ENCODE measurements at regions not wholly inside any gene's neighbourhood (a gene's known extent, or its start where the extent isn't known, plus 50 kb on each side); places are given as distances from the start of the nearest gene placed in this dataset.

- Histone ChIP-seq H3K27me3 (no peaks in the 10 kb centered on the region), H3K9me3 (no peaks in the 10 kb centered on the region), H3K36me3 (no peaks in the 10 kb centered on the region), H3K27ac (no peak overlapping the region), H3K4me3 (no peak overlapping the region), H3K4me1 (peaks cover 0 to 10% (median 0%) of the 10 kb centered on the region in 4 donors)
- WGBS, 2 donors, result 55 to 63% methylated on average over 3 of the region's 3 CpGs
- no peak for TF ChIP-seq CTCF (IDR thresholded peaks at IDR 0.05)
- TF ChIP-seq POLR2A (IDR thresholded peaks at IDR 0.05), result no peak
- no peak for TF ChIP-seq EP300 (IDR thresholded peaks at IDR 0.05)
- DNase-seq (ENCODE audit: low spot score in 2 of 2), result no peak
Measured at GRCh38 chr2:67669168-67669567, 272.0 kb downstream of the ETAA1 start.

GRCh38 chr2:67669766-67670165 lies 272.6 kb downstream of the ETAA1 start:
- no peaks in the 10 kb centered on the region for H3K36me3 ChIP-seq
- no peaks in the 10 kb centered on the region for H3K27me3 ChIP-seq
- H3K4me3 ChIP-seq, result no peak overlapping the region
- WGBS, 2 donors, result 26 to 40% methylated on average over 5 of the region's 5 CpGs
- no peaks in the 10 kb centered on the region for H3K9me3 ChIP-seq
- no peak overlapping the region for H3K27ac ChIP-seq
- peaks cover 0 to 10% (median 0%) of the 10 kb centered on the region in 4 donors for H3K4me1 ChIP-seq
- DNase-seq (ENCODE audit: low spot score in 2 of 2), result no peak
- TF ChIP-seq EP300 (IDR thresholded peaks at IDR 0.05) (no peak), POLR2A (IDR thresholded peaks at IDR 0.05) (no peak), CTCF (IDR thresholded peaks at IDR 0.05) (no peak)

- Histone ChIP-seq H3K4me3 (no peak overlapping the region), H3K4me1 (peaks cover 0 to 10% (median 0%) of the 10 kb centered on the region in 4 donors), H3K27ac (no peak overlapping the region), H3K9me3 (no peaks in the 10 kb centered on the region), H3K27me3 (no peaks in the 10 kb centered on the region), H3K36me3 (no peaks in the 10 kb centered on the region)
- 64 to 76% methylated on average over 6 of the region's 6 CpGs for WGBS, 2 donors
- no peak for DNase-seq (ENCODE audit: low spot score in 2 of 2)
- TF ChIP-seq EP300 (IDR thresholded peaks at IDR 0.05), result no peak
- no peak for TF ChIP-seq CTCF (IDR thresholded peaks at IDR 0.05)
- TF ChIP-seq POLR2A (IDR thresholded peaks at IDR 0.05), result no peak
Measured at GRCh38 chr2:67670747-67671183, 273.6 kb downstream of the ETAA1 start.

- TF ChIP-seq CTCF (IDR thresholded peaks at IDR 0.05) (no peak), POLR2A (IDR thresholded peaks at IDR 0.05) (no peak), EP300 (IDR thresholded peaks at IDR 0.05) (no peak)
- WGBS, 2 donors, result 80 to 88% methylated on average over 10 of the region's 10 CpGs
- no peaks in the 10 kb centered on the region for H3K27me3 ChIP-seq
Measured at GRCh38 chr2:67671464-67672450, 274.6 kb downstream of the ETAA1 start.

GRCh38 chr2:67674668-67675067 lies 277.5 kb downstream of the ETAA1 start:
- no peak for DNase-seq (ENCODE audit: low spot score in 2 of 2)
- TF ChIP-seq CTCF (IDR thresholded peaks at IDR 0.05) (no peak), POLR2A (IDR thresholded peaks at IDR 0.05) (no peak), EP300 (IDR thresholded peaks at IDR 0.05) (no peak)
- Histone ChIP-seq H3K9me3 (no peaks in the 10 kb centered on the region), H3K4me3 (no peak overlapping the region), H3K36me3 (no peaks in the 10 kb centered on the region), H3K27ac (no peak overlapping the region), H3K4me1 (no peaks in the 10 kb centered on the region), H3K27me3 (no peaks in the 10 kb centered on the region)
- WGBS, 2 donors, result 68 to 76% methylated on average over 4 of the region's 4 CpGs

More at GRCh38 chr2:67671464-67672450, 274.6 kb downstream of the ETAA1 start:
- Histone ChIP-seq H3K27ac (no peak overlapping the region), H3K9me3 (no peaks in the 10 kb centered on the region), H3K36me3 (no peaks in the 10 kb centered on the region), H3K4me1 (peaks cover 0 to 9% (median 0%) of the 10 kb centered on the region in 4 donors), H3K4me3 (no peak overlapping the region)
- no peak for DNase-seq (ENCODE audit: low spot score in 2 of 2)

Measured in tibial nerve (tissue), 4 donors.